GM19372 (cell line): ENCODE measurements at regions not wholly inside any gene's neighbourhood (a gene's known extent, or its start where the extent isn't known, plus 50 kb on each side); places are given as distances from the start of the nearest gene placed in this dataset.

ENCODE experiments used
- ATAC-seq: cut with Tn5 transposase; IDR thresholded peaks from one replicate; pipeline ENCODE4 v1.9.1; 2021; ENCODE audit warnings: mild to moderate bottlenecking, low read depth, moderate library complexity; ENCODE audit not compliant: unreplicated experiment

DNA sequence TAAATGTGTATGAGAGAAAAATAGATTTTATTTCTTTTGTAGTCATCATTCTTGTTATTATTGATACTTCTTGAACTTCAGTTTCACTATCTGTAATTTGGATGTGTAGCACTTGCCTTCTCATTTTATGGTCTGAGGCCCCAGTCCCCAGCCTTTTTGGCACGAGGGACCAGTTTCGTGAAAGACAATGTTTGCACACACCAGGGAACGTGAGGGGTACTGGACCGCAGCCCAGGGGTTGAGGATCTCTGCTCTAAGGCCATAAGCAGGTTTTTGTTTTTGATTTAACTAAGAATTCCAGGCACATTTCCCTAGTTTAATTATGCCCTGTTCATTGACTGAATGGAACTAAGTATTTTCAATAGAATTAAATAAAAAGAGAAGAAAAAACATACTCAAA lies 261.5 kb downstream of the BMP2 start:
- ATAC-seq = no peak

DNA sequence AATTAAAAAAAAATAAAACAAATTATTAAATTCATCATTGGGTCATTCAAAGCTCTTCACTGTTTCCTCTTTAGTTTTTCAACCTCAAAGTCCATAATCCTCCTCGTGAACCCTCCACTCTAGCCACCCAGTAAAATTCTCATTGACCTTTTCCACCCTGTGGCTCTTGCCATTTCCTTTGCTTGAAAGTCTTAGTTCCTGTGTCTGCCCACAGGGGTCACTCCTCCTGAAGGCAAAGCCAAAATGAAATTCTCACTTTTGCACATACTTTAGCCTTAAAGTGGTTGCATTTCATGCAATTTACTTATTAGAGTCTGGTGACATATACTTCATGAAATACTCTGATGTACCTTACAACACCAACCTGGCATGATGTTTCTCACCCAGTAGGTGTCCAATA lies 263.7 kb downstream of the BMP2 start:
- no peak for ATAC-seq

DNA sequence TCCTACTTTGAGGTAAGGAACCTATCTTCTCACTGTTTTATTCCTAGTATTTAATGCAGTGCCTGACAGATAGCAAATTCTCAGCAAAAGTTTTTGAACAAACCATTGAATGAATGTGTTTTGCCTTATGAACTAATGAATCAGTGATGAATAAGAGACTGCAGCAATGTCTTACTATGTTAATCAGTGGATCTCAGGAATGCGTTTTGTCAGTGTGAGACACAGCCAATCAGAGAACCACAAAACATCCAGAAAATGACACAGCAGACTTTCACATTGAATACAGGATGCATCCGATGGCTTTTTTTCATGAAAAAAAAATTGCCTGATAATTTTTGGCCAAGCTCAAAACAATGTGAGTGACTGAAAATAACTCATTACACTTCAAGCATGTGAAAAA lies 270.5 kb downstream of the BMP2 start:
- no peak for ATAC-seq

DNA sequence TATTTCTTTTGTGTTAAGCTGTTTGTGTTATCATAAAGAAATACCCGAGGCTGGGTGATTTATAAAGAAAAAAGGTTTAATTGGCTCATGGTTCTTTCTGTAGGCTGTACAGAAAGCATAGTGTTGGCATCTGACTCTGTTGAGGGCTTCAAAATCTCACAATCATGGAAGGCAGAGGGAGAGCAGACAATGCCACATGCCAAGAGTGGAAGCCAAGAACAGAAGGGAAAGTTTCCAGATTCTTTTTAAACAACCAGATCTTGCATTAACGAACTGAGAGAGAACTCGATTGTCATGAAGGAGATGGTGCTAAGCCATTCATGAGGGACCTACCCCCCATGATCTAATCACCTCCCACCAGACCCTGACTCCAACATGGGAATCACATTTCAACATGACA lies 290.1 kb downstream of the BMP2 start:
- ATAC-seq = no peak

DNA sequence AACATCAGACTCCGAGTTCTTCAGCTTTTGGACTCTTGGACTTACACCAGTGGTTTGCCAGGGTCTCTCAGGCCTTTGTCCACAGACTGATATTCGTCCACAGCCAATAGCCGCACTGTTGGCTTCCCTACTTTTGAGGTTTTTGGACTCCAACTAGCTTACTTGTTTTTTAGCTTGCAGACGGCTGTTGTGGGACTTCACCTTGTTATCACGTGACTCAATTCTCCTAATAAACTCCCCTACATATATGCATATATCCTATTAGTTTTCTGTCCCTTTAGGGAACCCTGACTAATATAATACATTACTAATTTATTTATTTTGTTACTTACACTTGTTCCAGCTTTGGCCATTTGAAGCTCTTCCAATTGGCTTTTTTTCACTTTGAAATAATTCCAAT lies 311.3 kb downstream of the BMP2 start:
- no peak for ATAC-seq

DNA sequence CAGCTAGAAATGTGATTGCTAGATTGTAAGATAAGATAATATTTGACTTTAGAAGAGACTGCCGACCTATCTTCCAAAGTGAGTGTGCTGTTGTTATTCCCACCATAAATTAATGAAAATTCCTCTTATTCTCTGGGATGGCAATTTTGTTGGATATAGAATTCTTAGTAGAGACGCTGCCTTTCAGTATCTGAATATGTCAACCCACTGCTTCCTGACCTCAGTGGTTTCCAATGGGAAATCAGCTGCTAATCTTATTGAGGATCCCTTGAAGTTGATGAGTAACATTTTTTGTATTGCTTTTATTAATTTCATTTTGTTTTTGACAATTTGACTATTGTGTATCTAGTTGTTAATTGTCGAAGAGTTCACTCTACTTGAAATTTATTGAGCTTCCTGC lies 313.0 kb downstream of the BMP2 start:
- no peak for ATAC-seq

DNA sequence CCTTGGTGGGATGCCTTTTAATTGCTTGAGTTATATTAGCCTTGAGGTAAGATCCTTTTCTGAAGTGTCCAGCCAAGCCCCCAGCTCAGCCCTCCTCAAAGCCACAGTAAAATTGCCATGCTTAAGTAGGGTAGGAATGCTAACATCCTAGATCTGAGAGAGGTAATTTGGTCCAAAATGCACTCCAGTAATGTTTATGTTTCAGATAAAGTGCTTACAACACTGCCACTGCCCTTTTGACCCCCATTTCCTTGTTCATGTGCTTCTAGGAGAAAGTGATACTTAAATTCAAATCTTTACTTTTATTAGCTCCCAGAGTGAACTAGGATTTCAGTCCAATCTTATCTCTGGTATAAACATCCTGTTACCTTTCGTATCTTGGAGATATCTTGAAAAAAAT lies 318.0 kb downstream of the BMP2 start:
- ATAC-seq = no peak

DNA sequence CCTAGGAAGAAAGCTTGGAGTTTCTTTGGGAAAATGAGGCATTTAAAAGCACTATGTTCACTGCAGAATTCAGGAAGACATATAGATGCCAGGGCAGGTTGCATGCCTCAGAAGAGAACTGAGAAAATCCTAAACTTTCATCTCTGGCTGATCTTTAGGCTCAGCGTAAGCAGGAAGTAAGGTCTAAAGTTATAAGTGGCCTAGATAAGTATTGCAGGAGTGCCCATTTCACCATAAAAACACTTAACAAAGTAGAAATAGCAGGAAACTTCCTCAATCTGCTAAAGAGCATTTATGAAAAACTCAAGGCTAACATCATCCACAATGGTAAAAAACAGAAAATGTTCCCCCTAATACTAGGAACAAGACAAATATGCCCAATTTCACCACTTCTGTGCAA lies 320.3 kb downstream of the BMP2 start:
- no peak for ATAC-seq

DNA sequence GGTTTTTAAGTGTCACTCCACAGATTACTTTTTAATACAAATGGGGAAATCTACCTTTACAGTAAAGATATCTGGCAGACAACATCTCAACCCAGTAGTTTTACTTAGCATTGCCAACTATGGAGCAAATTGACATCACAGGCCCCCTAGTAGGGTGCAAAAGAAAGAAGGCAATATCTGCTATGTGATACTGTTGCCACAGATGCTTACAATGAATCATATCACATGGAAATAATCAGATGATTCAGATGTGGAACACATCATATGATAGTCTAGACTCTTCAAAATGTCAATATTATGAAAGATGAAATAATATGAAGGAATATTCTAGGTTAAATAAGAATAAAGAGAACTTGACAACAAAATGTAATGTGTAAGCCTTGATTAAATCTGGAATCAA lies 322.5 kb downstream of the BMP2 start:
- ATAC-seq = no peak

DNA sequence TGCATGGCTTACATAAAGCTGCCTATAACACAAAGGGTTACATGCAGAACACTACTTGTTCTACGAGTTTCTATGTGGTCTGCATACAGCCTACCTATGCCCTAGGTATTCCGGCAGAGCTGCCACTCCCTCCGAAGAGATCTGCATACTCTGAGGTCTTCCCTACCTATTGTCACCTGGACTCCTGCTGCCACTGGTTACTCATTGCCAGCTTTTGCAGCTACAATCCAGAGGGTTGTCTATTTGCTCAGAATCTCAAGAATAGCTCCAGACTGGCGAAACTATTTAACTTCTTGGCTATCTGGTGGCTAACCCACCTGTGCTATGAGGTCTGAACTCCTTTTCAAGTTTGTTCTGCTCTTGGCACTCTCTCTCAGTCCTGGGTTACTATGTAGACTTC lies 323.3 kb downstream of the BMP2 start:
- no peak for ATAC-seq

DNA sequence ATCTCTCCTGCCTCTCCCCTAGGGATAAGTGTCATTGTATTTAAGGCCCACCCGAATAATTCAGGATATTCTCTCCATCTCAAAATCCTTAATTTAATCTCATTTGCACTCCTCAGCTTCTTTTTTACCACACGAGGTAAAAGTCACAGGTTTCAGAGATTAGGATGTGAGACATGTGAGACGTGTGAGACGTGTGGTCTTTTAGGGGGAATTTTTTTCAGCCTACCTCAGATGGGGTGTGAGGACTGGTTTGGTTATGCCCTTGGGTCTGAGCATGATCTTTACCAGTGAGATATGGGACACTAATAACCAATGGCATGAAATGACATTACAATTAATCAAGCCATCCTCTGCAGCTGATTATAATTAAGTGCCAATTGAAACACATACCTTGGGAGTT lies 324.2 kb downstream of the BMP2 start:
- ATAC-seq = no peak

DNA sequence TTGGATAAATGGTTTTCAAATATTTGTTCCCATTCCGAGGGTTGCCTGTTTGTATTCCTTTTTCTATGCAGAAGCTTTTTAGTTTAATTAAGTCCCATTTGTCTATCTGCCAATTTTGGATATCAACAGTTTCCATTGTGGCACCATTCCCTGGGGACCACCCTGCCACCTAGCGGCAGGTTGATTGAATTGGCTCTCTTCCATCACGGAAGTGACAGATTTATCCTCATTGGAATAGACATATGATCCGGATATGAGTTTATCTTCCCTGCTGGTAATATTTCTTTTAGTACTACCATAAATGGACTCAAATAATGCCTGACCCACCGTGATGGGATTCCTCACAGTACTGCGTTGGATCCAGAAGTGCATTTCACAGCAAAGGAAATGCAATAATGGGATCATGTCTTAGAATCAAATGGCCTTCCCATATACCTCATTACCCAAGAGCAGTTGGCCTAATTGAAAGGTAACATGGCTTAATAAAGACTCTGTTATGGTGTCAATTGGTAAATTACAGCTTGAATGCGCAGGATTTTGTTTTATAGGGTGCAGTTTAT lies 327.0 kb downstream of the BMP2 start:
- ATAC-seq = no peak

DNA sequence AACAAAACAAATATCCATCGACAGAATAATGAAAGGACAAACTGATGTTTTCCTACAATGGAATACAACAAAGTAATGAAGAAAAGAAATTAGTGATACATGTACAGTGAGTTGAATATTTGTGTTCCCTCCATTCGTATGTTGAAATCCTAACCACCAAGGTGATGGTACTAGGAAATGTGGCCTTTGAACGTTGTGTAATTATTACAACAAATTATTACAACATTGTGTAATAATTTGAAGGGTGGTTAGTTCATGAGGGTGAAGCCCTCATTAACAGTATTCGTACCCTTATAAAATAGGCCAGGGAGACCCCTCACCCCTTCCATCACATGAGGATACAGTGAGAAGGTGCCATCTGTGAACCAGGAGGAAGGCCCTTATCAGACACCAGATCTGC lies 339.4 kb downstream of the BMP2 start:
- ATAC-seq = no peak

DNA sequence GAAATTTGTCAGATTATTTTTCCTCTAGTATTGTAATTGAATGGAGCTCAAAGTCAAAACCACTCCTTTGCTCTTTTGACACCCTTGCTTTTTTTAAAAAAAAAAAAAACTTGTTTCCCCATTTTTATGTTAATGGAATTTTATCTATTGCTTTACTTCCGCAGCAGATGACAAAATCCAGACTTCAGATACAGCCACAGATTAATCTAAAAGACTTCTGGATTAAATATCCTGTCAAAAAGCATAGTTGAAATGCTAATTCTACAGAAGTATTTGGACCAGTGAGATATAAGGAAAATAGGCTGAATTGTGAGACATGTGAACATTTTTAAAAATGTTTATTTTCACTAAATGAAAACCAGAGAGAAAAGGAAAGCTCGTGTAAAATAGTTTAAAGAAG lies 341.4 kb downstream of the BMP2 start:
- no peak for ATAC-seq

DNA sequence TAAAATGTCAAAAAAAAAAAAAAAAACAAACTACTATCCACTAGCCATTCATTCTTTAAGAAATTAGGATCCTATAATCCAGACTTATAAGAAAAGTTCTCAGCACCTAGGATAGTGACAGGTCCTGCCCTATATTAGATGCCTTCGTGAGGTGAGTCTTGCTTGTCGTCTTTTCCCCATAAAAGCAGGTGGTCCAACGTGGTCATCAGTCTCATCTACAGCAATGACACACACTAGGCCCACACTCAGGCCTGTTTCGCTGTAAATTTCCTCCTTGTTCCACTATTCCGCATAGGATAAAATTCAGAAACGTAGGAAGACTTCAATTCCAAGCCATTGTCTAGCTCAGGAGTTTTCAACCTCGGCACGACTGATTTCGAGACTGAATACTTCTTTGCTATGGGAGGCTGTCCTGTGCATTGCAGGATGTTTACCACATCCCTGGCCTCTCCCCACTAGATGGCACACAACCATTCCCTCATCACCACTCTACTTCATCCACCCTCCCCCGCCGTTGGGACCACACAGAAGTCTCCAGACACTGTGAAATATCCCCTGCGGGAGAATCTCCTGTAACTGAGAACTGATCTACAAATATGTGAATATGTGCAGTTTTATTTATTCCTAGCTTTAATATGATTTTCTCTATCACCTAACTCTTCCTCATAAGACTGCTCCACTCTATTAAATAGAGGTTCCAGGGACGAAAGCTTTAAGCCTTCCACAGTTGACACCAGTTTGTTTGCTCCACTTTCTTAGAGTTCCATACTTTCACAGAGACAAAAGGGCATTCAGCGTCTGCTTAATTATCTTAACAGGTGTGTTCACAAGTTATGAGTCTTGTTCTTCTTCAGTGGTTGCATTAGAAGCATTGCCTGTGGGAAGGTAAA lies 346.3 kb downstream of the BMP2 start:
- ATAC-seq = no peak

DNA sequence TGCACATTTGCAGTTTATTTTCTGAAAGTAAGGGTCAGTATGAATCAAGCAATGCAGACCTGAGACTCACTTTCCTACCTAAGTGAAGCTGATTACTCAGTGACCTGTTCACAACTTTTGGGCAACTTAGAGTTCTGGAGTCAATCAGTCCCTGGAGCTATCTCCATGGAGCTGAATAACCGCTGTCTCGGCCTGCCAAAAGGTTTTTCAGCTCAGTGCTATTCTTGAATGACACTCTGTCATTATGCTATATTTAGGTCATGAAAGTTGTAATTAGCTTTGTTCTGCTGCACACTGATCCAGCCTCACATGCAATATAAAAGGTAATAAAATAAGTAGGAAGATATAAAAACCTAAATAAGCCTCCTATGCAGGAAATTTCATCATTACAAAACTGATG lies 356.0 kb downstream of the BMP2 start:
- no peak for ATAC-seq

DNA sequence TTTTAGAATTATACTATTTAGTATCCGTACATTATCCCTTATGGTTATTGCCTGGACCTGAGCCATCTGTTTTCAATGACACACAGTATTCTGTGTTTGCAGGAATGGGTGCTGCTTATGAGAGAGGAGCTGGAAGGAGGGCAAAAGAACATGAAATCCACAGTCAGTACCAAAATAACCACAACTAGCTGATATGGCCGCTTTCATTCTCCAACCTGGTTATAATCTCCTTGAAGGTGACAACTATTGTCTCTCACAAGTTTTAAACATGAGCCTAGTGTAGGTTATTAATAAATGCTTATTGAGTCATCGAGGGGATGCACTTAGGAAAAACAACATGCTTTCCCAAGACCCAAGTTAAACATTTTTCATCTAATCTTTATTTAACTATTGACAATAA lies 356.6 kb downstream of the BMP2 start:
- no peak for ATAC-seq

DNA sequence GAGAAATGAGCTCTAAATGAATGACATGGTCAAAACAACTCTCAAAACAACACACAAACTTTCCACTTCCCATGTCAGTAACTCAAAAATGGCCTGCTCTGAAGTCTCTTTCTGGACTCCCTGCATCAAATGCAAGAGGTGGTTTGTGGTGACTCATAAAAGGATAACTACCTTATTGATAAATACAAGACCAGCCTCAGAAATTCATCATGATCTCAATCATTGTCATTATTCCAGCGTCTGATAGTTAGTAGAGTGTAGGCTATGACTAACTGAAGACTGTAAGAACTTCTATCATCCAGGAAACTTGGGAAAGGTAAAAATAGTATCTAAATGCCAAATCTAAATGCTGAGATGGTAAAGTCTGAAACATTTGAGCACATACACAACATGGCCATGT lies 369.4 kb downstream of the BMP2 start:
- ATAC-seq = no peak

DNA sequence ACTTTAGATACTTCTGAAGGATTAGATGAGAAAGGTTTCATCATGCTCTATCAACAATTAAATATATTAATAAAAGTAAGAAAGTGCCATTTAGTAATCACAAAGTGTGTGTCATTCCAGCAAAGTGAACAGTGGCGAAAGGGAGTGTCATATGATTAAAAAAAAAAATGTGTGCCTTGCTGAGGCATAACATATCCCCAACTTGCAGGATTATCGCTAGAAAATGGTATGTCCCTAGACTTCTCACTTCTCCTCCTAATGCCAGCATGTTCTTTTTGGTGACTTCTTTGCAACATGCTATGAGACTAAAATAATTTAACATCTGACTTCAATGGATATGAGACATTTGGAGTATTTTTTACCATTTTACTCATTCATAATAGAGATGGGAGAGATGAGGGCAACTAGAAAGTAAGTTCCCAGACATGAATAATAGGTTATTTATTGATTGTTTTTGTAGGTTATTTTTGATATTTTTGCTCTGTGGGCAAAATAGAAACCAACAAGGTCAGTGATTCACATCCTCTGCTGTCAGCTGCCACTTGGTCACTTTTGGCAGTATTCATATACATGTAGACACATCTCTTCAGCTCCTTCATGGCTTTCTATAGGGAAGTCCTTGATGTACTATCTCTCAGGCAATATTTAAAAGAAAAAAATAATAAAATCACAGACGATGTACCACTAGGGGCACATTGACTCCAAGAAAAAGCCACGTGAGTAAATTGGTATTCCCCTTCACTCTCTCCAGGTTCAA lies 370.1 kb downstream of the BMP2 start:
- peak; percentile 77 for ATAC-seq

DNA sequence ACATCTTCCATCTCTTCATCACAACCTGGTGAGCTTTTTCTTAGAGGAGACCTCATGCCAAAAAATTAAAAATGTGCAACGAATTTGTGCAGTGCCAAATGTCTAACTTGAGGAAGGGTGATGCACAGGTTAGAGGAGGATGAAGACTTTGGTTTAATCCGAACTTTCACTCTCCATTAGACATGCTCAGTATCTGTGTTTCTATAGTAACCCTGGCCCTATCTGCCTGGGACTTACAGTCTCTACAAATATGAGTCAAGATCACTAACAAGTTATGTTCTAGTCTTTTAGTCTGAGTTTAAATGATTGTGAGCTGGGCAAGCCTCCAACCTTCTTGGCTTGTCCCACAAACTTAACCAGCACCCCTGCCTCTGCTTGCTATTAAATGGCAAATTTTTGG lies 377.0 kb downstream of the BMP2 start:
- no peak for ATAC-seq

DNA sequence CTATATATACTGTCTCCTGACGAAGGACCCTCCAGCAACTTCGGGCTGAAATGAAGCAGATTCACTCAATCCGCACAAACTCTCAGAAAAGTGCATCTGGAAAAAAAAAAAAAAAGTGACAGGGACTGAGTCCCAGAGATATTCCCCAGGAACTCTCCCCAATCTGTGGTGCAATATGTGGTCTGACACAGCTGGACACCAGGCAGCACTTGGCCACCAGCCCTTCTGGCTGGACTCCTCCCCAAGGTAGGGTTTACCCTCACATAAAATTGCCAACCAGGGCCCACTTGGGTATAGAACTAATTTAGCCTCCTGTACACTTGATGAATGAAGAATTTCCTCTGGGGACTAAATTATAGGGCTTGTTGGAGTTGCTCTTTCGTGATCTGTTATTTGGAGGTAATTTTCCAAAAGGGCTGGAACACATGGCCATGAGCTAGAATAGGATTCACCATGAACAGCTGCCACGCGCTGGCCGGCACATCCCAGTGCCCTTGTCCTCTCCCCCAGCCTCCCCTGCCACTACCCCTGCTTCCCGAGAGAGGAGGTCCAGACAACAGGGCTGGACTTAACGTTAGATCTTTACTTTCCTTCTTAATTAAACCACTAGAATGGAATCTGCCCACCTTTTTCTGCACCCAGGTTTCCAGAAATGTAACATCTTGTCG lies 379.2 kb downstream of the BMP2 start:
- ATAC-seq = no peak
